ENCODE measurements at regions not wholly inside any gene's neighbourhood (a gene's known extent, or its start where the extent isn't known, plus 50 kb on each side); places are given as distances from the start of the nearest gene placed in this dataset.
"Not testable (repeated sequence)": the region's sequence is repeated elsewhere in the genome, so short reads cannot be mapped to it uniquely, and the experiment has no call there.

- Histone ChIP-seq H3K27ac (ENCODE audit: low read length) (no peak overlapping the region), H3K9me3 (ENCODE audit: insufficient read depth, low read length, severe bottlenecking) (no peaks in the 10 kb centered on the region), H3K27me3 (ENCODE audit: insufficient read depth, low read length, poor library complexity) (no peaks in the 10 kb centered on the region), H3K36me3 (ENCODE audit: insufficient read depth, low read length) (no peaks in the 10 kb centered on the region), H2AFZ (ENCODE audit: low read depth, low read length) (no peak overlapping the region), H3K79me2 (ENCODE audit: insufficient read depth, low read length) (no peaks in the 10 kb centered on the region), H3K4me2 (ENCODE audit: insufficient read depth, low read length) (no peak overlapping the region), H3K4me3 (ENCODE audit: low read depth in 1 of 2, low read length in 2 of 2) (no peak overlapping the region), H3K9ac (ENCODE audit: low read depth, low read length) (no peak overlapping the region), H3K4me1 (ENCODE audit: insufficient read depth, low read length) (no peaks in the 10 kb centered on the region), H4K20me1 (ENCODE audit: insufficient read depth, low read length) (no peaks in the 10 kb centered on the region)
- TF ChIP-seq CTCF (IDR thresholded peaks at IDR 0.05; ENCODE audit: borderline replicate concordance, extremely low read depth, low read length, poor library complexity, severe bottlenecking), result no peak
- TF ChIP-seq EZH2 (IDR thresholded peaks at IDR 0.05; ENCODE audit: borderline replicate concordance, low read depth, low read length, severe bottlenecking), result no peak
- no peak for ATAC-seq (ENCODE audit: insufficient read depth, low read depth)
- DNase-seq, result no peak
Measured at GRCh38 chr2:4219571-4219970, 516.2 kb downstream of the DCDC2C start.

- no peak for DNase-seq
- H4K20me1 ChIP-seq (ENCODE audit: insufficient read depth, low read length), result no peaks in the 10 kb centered on the region
Measured at GRCh38 chr2:4221434-4221833, 518.1 kb downstream of the DCDC2C start.

GRCh38 chr2:4221845-4222244 lies 518.5 kb downstream of the DCDC2C start:
- Histone ChIP-seq H2AFZ (ENCODE audit: low read depth, low read length) (no peak overlapping the region), H3K4me3 (ENCODE audit: low read depth in 1 of 2, low read length in 2 of 2) (no peak overlapping the region), H3K36me3 (ENCODE audit: insufficient read depth, low read length) (no peaks in the 10 kb centered on the region), H3K27ac (ENCODE audit: low read length) (no peak overlapping the region), H3K9me3 (ENCODE audit: insufficient read depth, low read length, severe bottlenecking) (no peaks in the 10 kb centered on the region), H3K9ac (ENCODE audit: low read depth, low read length) (no peak overlapping the region), H3K4me1 (ENCODE audit: insufficient read depth, low read length) (no peaks in the 10 kb centered on the region), H3K4me2 (ENCODE audit: insufficient read depth, low read length) (no peak overlapping the region), H3K27me3 (ENCODE audit: insufficient read depth, low read length, poor library complexity) (no peaks in the 10 kb centered on the region), H3K79me2 (ENCODE audit: insufficient read depth, low read length) (no peaks in the 10 kb centered on the region), H4K20me1 (ENCODE audit: insufficient read depth, low read length) (no peaks in the 10 kb centered on the region)
- no peak for ATAC-seq (ENCODE audit: insufficient read depth, low read depth)
- TF ChIP-seq EZH2 (IDR thresholded peaks at IDR 0.05; ENCODE audit: borderline replicate concordance, low read depth, low read length, severe bottlenecking) (no peak), CTCF (IDR thresholded peaks at IDR 0.05; ENCODE audit: borderline replicate concordance, extremely low read depth, low read length, poor library complexity, severe bottlenecking) (no peak)
- no peak for DNase-seq

More at GRCh38 chr2:4221434-4221833, 518.1 kb downstream of the DCDC2C start:
- Histone ChIP-seq H3K4me1 (ENCODE audit: insufficient read depth, low read length) (no peaks in the 10 kb centered on the region), H3K36me3 (ENCODE audit: insufficient read depth, low read length) (no peaks in the 10 kb centered on the region), H2AFZ (ENCODE audit: low read depth, low read length) (no peak overlapping the region), H3K27me3 (ENCODE audit: insufficient read depth, low read length, poor library complexity) (no peaks in the 10 kb centered on the region), H3K9ac (ENCODE audit: low read depth, low read length) (no peak overlapping the region), H3K9me3 (ENCODE audit: insufficient read depth, low read length, severe bottlenecking) (no peaks in the 10 kb centered on the region), H3K79me2 (ENCODE audit: insufficient read depth, low read length) (no peaks in the 10 kb centered on the region), H3K4me2 (ENCODE audit: insufficient read depth, low read length) (no peak overlapping the region), H3K4me3 (ENCODE audit: low read depth in 1 of 2, low read length in 2 of 2) (no peak overlapping the region), H3K27ac (ENCODE audit: low read length) (no peak overlapping the region)
- ATAC-seq (ENCODE audit: insufficient read depth, low read depth), result no peak
- no peak for TF ChIP-seq CTCF (IDR thresholded peaks at IDR 0.05; ENCODE audit: borderline replicate concordance, extremely low read depth, low read length, poor library complexity, severe bottlenecking)
- no peak for TF ChIP-seq EZH2 (IDR thresholded peaks at IDR 0.05; ENCODE audit: borderline replicate concordance, low read depth, low read length, severe bottlenecking)

- not testable (repeated sequence) for H3K4me2 ChIP-seq (ENCODE audit: insufficient read depth, low read length); H3K27me3 ChIP-seq (ENCODE audit: insufficient read depth, low read length, poor library complexity); H3K4me3 ChIP-seq (ENCODE audit: low read depth in 1 of 2, low read length in 2 of 2); H3K36me3 ChIP-seq (ENCODE audit: insufficient read depth, low read length); H3K9ac ChIP-seq (ENCODE audit: low read depth, low read length); H3K27ac ChIP-seq (ENCODE audit: low read length); ATAC-seq (ENCODE audit: insufficient read depth, low read depth); H2AFZ ChIP-seq (ENCODE audit: low read depth, low read length); H3K79me2 ChIP-seq (ENCODE audit: insufficient read depth, low read length); H3K4me1 ChIP-seq (ENCODE audit: insufficient read depth, low read length); H3K9me3 ChIP-seq (ENCODE audit: insufficient read depth, low read length, severe bottlenecking); H4K20me1 ChIP-seq (ENCODE audit: insufficient read depth, low read length); DNase-seq
Measured at GRCh38 chr2:4244422-4244821, 541.0 kb downstream of the DCDC2C start.

All from DND-41 (cell line).